ENCODE measurements at regions not wholly inside any gene's neighbourhood (a gene's known extent, or its start where the extent isn't known, plus 50 kb on each side); places are given as distances from the start of the nearest gene placed in this dataset.
"Not testable (repeated sequence)": the region's sequence is repeated elsewhere in the genome, so short reads cannot be mapped to it uniquely, and the experiment has no call there.

- Histone ChIP-seq H3K27ac (ENCODE audit: low read depth, low read length) (no peak overlapping the region), H3K9me3 (ENCODE audit: control insufficient read depth, low read length) (peaks cover 27% of the 10 kb centered on the region), H3K9ac (ENCODE audit: extremely low read depth, low read length, poor library complexity, severe bottlenecking) (no peak overlapping the region), H3K4me1 (ENCODE audit: control insufficient read depth, insufficient read depth, low read length) (no peaks in the 10 kb centered on the region), H3K4me3 (ENCODE audit: low read length) (no peak overlapping the region), H3K36me3 (ENCODE audit: control insufficient read depth, insufficient read depth, low read length) (no peaks in the 10 kb centered on the region), H3K27me3 (ENCODE audit: control insufficient read depth, insufficient read depth, low read length, poor library complexity, severe bottlenecking) (no peaks in the 10 kb centered on the region)
- Mint-ChIP-seq H3K27me3 (ENCODE audit: insufficient read depth) (no peaks in the 10 kb centered on the region), H3K9me3 (peaks cover 84% of the 10 kb centered on the region), H3K27ac (no peak overlapping the region), H3K4me3 (no peak overlapping the region), H3K4me1 (no peaks in the 10 kb centered on the region), H3K36me3 (ENCODE audit: low read depth) (no peaks in the 10 kb centered on the region)
- DNase-seq, result no peak
- 64 to 72% methylated on average over 2 to 3 of the region's 4 CpGs for WGBS, 2 experiments (ENCODE audit: insufficient coverage in 1 of 2, insufficient read length in 1 of 2)
- no peak for TF ChIP-seq CTCF (conservative IDR thresholded peaks at IDR 0.05)
Measured at GRCh38 chr10:42707234-42707633, 68.9 kb upstream of the ZNF33B start.

GRCh38 chr10:42719339-42719738 lies 63.3 kb upstream of the BMS1 start:
- H3K36me3 ChIP-seq (ENCODE audit: control insufficient read depth, insufficient read depth, low read length); H3K9ac ChIP-seq (ENCODE audit: extremely low read depth, low read length, poor library complexity, severe bottlenecking); H3K4me3 Mint-ChIP-seq; H3K4me3 ChIP-seq (ENCODE audit: low read length); H3K4me1 Mint-ChIP-seq; H3K36me3 Mint-ChIP-seq (ENCODE audit: low read depth); DNase-seq; H3K27me3 Mint-ChIP-seq (ENCODE audit: insufficient read depth); H3K27ac ChIP-seq (ENCODE audit: low read depth, low read length); H3K27me3 ChIP-seq (ENCODE audit: control insufficient read depth, insufficient read depth, low read length, poor library complexity, severe bottlenecking); H3K27ac Mint-ChIP-seq; H3K4me1 ChIP-seq (ENCODE audit: control insufficient read depth, insufficient read depth, low read length): not testable (repeated sequence)
- WGBS, 2 experiments (ENCODE audit: insufficient coverage in 1 of 2, insufficient read length in 1 of 2), result 69 to 80% methylated on average over 5 of the region's 5 CpGs
- H3K9me3 Mint-ChIP-seq, result peaks cover 84% of the 10 kb centered on the region
- H3K9me3 ChIP-seq (ENCODE audit: control insufficient read depth, low read length), result peaks cover 29% of the 10 kb centered on the region

- Histone ChIP-seq H3K36me3 (ENCODE audit: control insufficient read depth, insufficient read depth, low read length) (no peaks in the 10 kb centered on the region), H3K9ac (ENCODE audit: extremely low read depth, low read length, poor library complexity, severe bottlenecking) (no peak overlapping the region), H3K4me1 (ENCODE audit: control insufficient read depth, insufficient read depth, low read length) (no peaks in the 10 kb centered on the region), H3K27ac (ENCODE audit: low read depth, low read length) (no peak overlapping the region), H3K4me3 (ENCODE audit: low read length) (no peak overlapping the region), H3K27me3 (ENCODE audit: control insufficient read depth, insufficient read depth, low read length, poor library complexity, severe bottlenecking) (no peaks in the 10 kb centered on the region), H3K9me3 (ENCODE audit: control insufficient read depth, low read length) (peaks cover 18% of the 10 kb centered on the region)
- 40 to 56% methylated on average over 2 to 4 of the region's 4 CpGs for WGBS, 2 experiments (ENCODE audit: insufficient coverage in 1 of 2, insufficient read length in 1 of 2)
- no peak for DNase-seq
- no peaks in the 10 kb centered on the region for H3K4me1 Mint-ChIP-seq
- no peak for TF ChIP-seq CTCF (conservative IDR thresholded peaks at IDR 0.05)
- H3K27me3 Mint-ChIP-seq (ENCODE audit: insufficient read depth), result no peaks in the 10 kb centered on the region
- no peaks in the 10 kb centered on the region for H3K36me3 Mint-ChIP-seq (ENCODE audit: low read depth)
- H3K9me3 Mint-ChIP-seq, result peaks cover 85% of the 10 kb centered on the region
- H3K4me3 Mint-ChIP-seq, result no peak overlapping the region
- no peak overlapping the region for H3K27ac Mint-ChIP-seq
Measured at GRCh38 chr10:42722575-42722974, 60.0 kb upstream of the BMS1 start.

- not testable (repeated sequence) for H3K4me3 ChIP-seq (ENCODE audit: low read length); H3K9ac ChIP-seq (ENCODE audit: extremely low read depth, low read length, poor library complexity, severe bottlenecking); H3K4me1 ChIP-seq (ENCODE audit: control insufficient read depth, insufficient read depth, low read length); H3K4me1 Mint-ChIP-seq; H3K36me3 Mint-ChIP-seq (ENCODE audit: low read depth); H3K36me3 ChIP-seq (ENCODE audit: control insufficient read depth, insufficient read depth, low read length); H3K27me3 ChIP-seq (ENCODE audit: control insufficient read depth, insufficient read depth, low read length, poor library complexity, severe bottlenecking); H3K27ac ChIP-seq (ENCODE audit: low read depth, low read length); H3K4me3 Mint-ChIP-seq; H3K27ac Mint-ChIP-seq; H3K27me3 Mint-ChIP-seq (ENCODE audit: insufficient read depth); DNase-seq
- peaks cover 14% of the 10 kb centered on the region for H3K9me3 ChIP-seq (ENCODE audit: control insufficient read depth, low read length)
- H3K9me3 Mint-ChIP-seq, result peaks cover 89% of the 10 kb centered on the region
- WGBS, 2 experiments (ENCODE audit: insufficient coverage in 1 of 2, insufficient read length in 1 of 2), result 38 to 40% methylated on average over 1 to 3 of the region's 3 CpGs
Measured at GRCh38 chr10:42723549-42723948, 59.0 kb upstream of the BMS1 start.

GRCh38 chr10:42724660-42725059 lies 57.9 kb upstream of the BMS1 start:
- not testable (repeated sequence) for H3K4me1 ChIP-seq (ENCODE audit: control insufficient read depth, insufficient read depth, low read length); H3K27me3 Mint-ChIP-seq (ENCODE audit: insufficient read depth); H3K27me3 ChIP-seq (ENCODE audit: control insufficient read depth, insufficient read depth, low read length, poor library complexity, severe bottlenecking); H3K36me3 ChIP-seq (ENCODE audit: control insufficient read depth, insufficient read depth, low read length); H3K27ac ChIP-seq (ENCODE audit: low read depth, low read length); H3K36me3 Mint-ChIP-seq (ENCODE audit: low read depth); H3K4me3 Mint-ChIP-seq; DNase-seq; H3K4me3 ChIP-seq (ENCODE audit: low read length); H3K4me1 Mint-ChIP-seq; H3K27ac Mint-ChIP-seq; H3K9ac ChIP-seq (ENCODE audit: extremely low read depth, low read length, poor library complexity, severe bottlenecking)
- peaks cover 21% of the 10 kb centered on the region for H3K9me3 ChIP-seq (ENCODE audit: control insufficient read depth, low read length)
- WGBS, 2 experiments (ENCODE audit: insufficient coverage in 1 of 2, insufficient read length in 1 of 2), result 44% methylated on average over 2 of the region's 2 CpGs; no CpG with 5 or more reads in 1 of the 2 experiments
- H3K9me3 Mint-ChIP-seq, result peaks cover 95% of the 10 kb centered on the region

Measured in endodermal cell (in vitro differentiated cells).